Naive thymus-derived CD4-positive, alpha-beta T cell (primary cell): ENCODE measurements at regions not wholly inside any gene's neighbourhood (a gene's known extent, or its start where the extent isn't known, plus 50 kb on each side); places are given as distances from the start of the nearest gene placed in this dataset.
"Not testable (repeated sequence)": the region's sequence is repeated elsewhere in the genome, so short reads cannot be mapped to it uniquely, and the experiment has no call there.

Experiments used
- ATAC-seq: fragments of 150-1000 bp; cut with Tn5 transposase; 2 replicates; pipeline ENCODE4 v1.10.0; 2021; ENCODE audit warnings: mild to moderate bottlenecking, moderate library complexity
- CTCF ChIA-PET: fragments of 350-600 bp; sonication (Branson Sonifier 250); formaldehyde crosslinking; loops from one replicate; lab custom pipeline; 2021; ENCODE audit warnings: antibody characterized with exemption; lab: Charles Lee
- POLR2A ChIA-PET: fragments of 350-600 bp; sonication (Branson Sonifier 250); formaldehyde crosslinking; loops from one replicate; lab custom pipeline; 2021; ENCODE audit warnings: antibody characterized with exemption, inconsistent platforms; lab: Charles Lee
- DNase-seq, 9 donors: peaks; one replicate each; pipeline versions ENCODE4 v3.0.0 to v3.0.0-alpha.2; 2020 to 2022; ENCODE audit warnings: mixed read lengths in 1 of 9
- H3K27ac ChIP-seq: one replicate; pipeline ENCODE4 v1.7.0; 2013; ENCODE audit warnings: mild to moderate bottlenecking, low read depth, low read length, moderate library complexity
- H3K27me3 ChIP-seq, 2 donors: one replicate each; pipeline ENCODE4 v1.7.0; 2013; ENCODE audit warnings: low read length in 2 of 2, mild to moderate bottlenecking in 2 of 2, moderate library complexity in 2 of 2; ENCODE audit not compliant: control insufficient read depth in 2 of 2, insufficient read depth in 2 of 2
- H3K36me3 ChIP-seq, 3 experiments: 1 replicate in 2 of 3; 2 replicates in 1 of 3; pipeline ENCODE4 v1.7.0; 2013; ENCODE audit warnings: low read length in 3 of 3, mild to moderate bottlenecking in 3 of 3, moderate library complexity in 1 of 3; ENCODE audit not compliant: insufficient read depth in 3 of 3, control insufficient read depth in 2 of 3
- H3K4me1 ChIP-seq, 2 donors: one replicate each; pipeline ENCODE4 v1.7.0; 2013; ENCODE audit warnings: low read length in 2 of 2, mild to moderate bottlenecking in 2 of 2, moderate library complexity in 1 of 2; ENCODE audit not compliant: control insufficient read depth in 2 of 2, insufficient read depth in 2 of 2
- H3K4me3 ChIP-seq: 2 replicates; pipeline ENCODE4 v1.7.0; 2013; ENCODE audit warnings: mild to moderate bottlenecking, low read length
- H3K9me3 ChIP-seq, 3 experiments: 1 replicate in 2 of 3; 2 replicates in 1 of 3; pipeline ENCODE4 v1.7.0; 2013; ENCODE audit warnings: low read length in 3 of 3; ENCODE audit not compliant: control insufficient read depth in 2 of 3
- H3K27ac Mint-ChIP-seq, 9 donors: one replicate each; pipeline ENCODE4 v1.8.0; 2020 to 2022; ENCODE audit warnings: mixed read lengths in 9 of 9, mild to moderate bottlenecking in 8 of 9, moderate library complexity in 5 of 9, inconsistent platforms in 2 of 9
- H3K27me3 Mint-ChIP-seq, 5 donors: one replicate each; pipeline ENCODE4 v1.8.0; 2021 to 2022; ENCODE audit warnings: mixed read lengths in 5 of 5, mild to moderate bottlenecking in 1 of 5
- H3K36me3 Mint-ChIP-seq, 5 donors: one replicate each; pipeline ENCODE4 v1.8.0; 2020 to 2022; ENCODE audit warnings: mixed read lengths in 5 of 5, mild to moderate bottlenecking in 3 of 5, inconsistent platforms in 1 of 5
- H3K4me1 Mint-ChIP-seq, 7 donors: one replicate each; pipeline ENCODE4 v1.8.0; 2020 to 2022; ENCODE audit warnings: mixed read lengths in 7 of 7, mild to moderate bottlenecking in 3 of 7, inconsistent platforms in 1 of 7
- H3K4me3 Mint-ChIP-seq, 10 donors: one replicate each; pipeline ENCODE4 v1.8.0; 2020 to 2022; ENCODE audit warnings: mild to moderate bottlenecking in 10 of 10, mixed read lengths in 10 of 10, moderate library complexity in 6 of 10, inconsistent platforms in 2 of 10
- H3K9me3 Mint-ChIP-seq, 11 donors: one replicate each; pipeline ENCODE4 v1.8.0; 2020 to 2022; ENCODE audit warnings: mixed read lengths in 11 of 11, mild to moderate bottlenecking in 4 of 11, inconsistent platforms in 1 of 11, moderate library complexity in 1 of 11
- intact Hi-C, 2 donors: fragments of 100-400 bp; cut with micrococcal nuclease; formaldehyde crosslinking; loops; one replicate each; pipeline ENCODE4 v1.15.1; 2023

- H3K36me3 ChIP-seq, intact Hi-C loops, H3K9me3 ChIP-seq, H3K4me1 ChIP-seq, H3K27me3 Mint-ChIP-seq, ATAC-seq, H3K4me1 Mint-ChIP-seq, H3K4me3 ChIP-seq, DNase-seq, H3K36me3 Mint-ChIP-seq, POLR2A ChIA-PET, H3K4me3 Mint-ChIP-seq, H3K27ac Mint-ChIP-seq, H3K27me3 ChIP-seq, H3K27ac ChIP-seq, CTCF ChIA-PET: not testable (repeated sequence)
- H3K9me3 Mint-ChIP-seq: peaks cover 0 to 16% (median 5%) of the 10 kb centered on the region in 11 donors
Observed at GRCh38 chr13:19072956-19073706, 108.5 kb downstream of the TUBA3C start.

DNA sequence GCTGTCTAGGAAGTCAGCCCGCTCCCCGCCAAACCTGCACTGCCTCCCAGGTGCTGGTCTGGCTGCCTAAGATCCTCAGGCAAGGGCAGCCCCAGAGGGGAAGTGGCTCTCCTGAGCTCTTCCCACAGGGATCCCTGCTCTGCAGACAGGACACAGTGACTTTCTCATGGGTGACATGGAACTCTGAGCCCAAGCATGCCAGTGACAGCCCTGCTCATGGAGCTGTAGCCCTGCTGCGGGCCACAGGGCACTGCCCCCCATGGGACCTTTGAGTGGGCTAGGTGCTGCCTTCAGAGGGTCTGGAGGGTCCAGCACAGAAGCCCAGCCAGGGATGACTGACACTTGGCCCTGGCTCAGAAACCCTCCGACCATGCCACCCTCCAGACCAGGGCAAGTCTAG, 109.1 kb downstream of the TUBA3C start:
- Mint-ChIP-seq H3K27ac (no peak overlapping the region), H3K4me3 (no peak overlapping the region), H3K4me1 (no peaks in the 10 kb centered on the region), H3K36me3 (no peaks in the 10 kb centered on the region), H3K9me3 (peaks cover 0 to 13% (median 5%) of the 10 kb centered on the region in 11 donors), H3K27me3 (peaks cover 0 to 5% (median 0%) of the 10 kb centered on the region in 5 donors)
- ChIA-PET CTCF (no interaction called here), POLR2A (no interaction called here)
- DNase-seq (no peak), ATAC-seq (no peak)
- intact Hi-C loops: no loop called here
- Histone ChIP-seq H3K9me3 (peaks cover 0 to 7% (median 0%) of the 10 kb centered on the region in 3 experiments), H3K27me3 (no peaks in the 10 kb centered on the region), H3K36me3 (no peaks in the 10 kb centered on the region), H3K4me3 (no peak overlapping the region), H3K4me1 (no peaks in the 10 kb centered on the region), H3K27ac (no peak overlapping the region)

- peaks cover 0 to 7% (median 0%) of the 10 kb centered on the region in 3 experiments for H3K9me3 ChIP-seq
- H3K4me1 ChIP-seq: no peaks in the 10 kb centered on the region
- H3K36me3 ChIP-seq: no peaks in the 10 kb centered on the region
- ATAC-seq: no peak
- DNase-seq: no peak
- Mint-ChIP-seq H3K36me3 (no peaks in the 10 kb centered on the region), H3K4me3 (no peak overlapping the region), H3K4me1 (no peaks in the 10 kb centered on the region), H3K27me3 (peaks cover 0 to 5% (median 0%) of the 10 kb centered on the region in 5 donors), H3K9me3 (peaks cover 0 to 10% (median 5%) of the 10 kb centered on the region in 11 donors), H3K27ac (no peak overlapping the region)
- H3K4me3 ChIP-seq: no peak overlapping the region
- intact Hi-C loops: no loop called here
- POLR2A ChIA-PET: no interaction called here
- CTCF ChIA-PET: interaction anchor here (0.5 kb wide), 1 partner anchor 16 kb away, joined by 3 read pairs; no protein-coding TSS in a partner anchor
- H3K27ac ChIP-seq: no peak overlapping the region
- no peaks in the 10 kb centered on the region for H3K27me3 ChIP-seq
Observed at GRCh38 chr13:19071161-19071936, 110.3 kb downstream of the TUBA3C start.

DNA sequence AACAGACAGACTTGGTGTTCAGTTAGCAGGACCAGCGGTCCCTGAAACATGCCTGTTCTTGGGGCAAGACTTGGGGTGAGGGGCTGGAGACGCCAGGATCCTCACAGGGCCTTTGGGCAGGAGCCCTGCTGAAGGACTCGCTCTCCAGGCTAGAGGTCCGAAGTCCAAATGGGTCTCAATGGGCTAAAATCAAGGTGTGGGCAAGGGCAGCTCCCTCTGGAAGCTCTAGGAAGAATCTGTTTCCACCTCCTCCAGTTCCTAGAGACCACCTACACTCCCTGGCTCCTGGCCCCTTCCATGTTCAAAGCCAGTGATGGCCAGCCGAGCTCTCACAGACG, 111.3 kb downstream of the TUBA3C start:
- no peaks in the 10 kb centered on the region for H3K36me3 ChIP-seq
- no peak overlapping the region for H3K27ac Mint-ChIP-seq
- H3K4me1 Mint-ChIP-seq: no peaks in the 10 kb centered on the region
- no peaks in the 10 kb centered on the region for H3K4me1 ChIP-seq
- peaks cover 0 to 7% (median 0%) of the 10 kb centered on the region in 3 experiments for H3K9me3 ChIP-seq
- peaks cover 0 to 12% (median 5%) of the 10 kb centered on the region in 11 donors for H3K9me3 Mint-ChIP-seq
- no peak overlapping the region for H3K4me3 ChIP-seq
- DNase-seq (no peak), ATAC-seq (no peak)
- no peaks in the 10 kb centered on the region for H3K27me3 ChIP-seq
- H3K36me3 Mint-ChIP-seq: no peaks in the 10 kb centered on the region
- ChIA-PET POLR2A (no interaction called here), CTCF (no interaction called here)
- H3K27ac ChIP-seq: no peak overlapping the region
- intact Hi-C loops: no loop called here
- peaks cover 0 to 5% (median 0%) of the 10 kb centered on the region in 5 donors for H3K27me3 Mint-ChIP-seq
- H3K4me3 Mint-ChIP-seq: no peak overlapping the region

GRCh38 chr13:19069684-19070397, 111.8 kb downstream of the TUBA3C start:
- POLR2A ChIA-PET: no interaction called here

GRCh38 chr13:19068691-19069090, 112.9 kb downstream of the TUBA3C start:
- DNase-seq: no peak
- H3K4me3 ChIP-seq: no peak overlapping the region
- ATAC-seq: no peak
- Mint-ChIP-seq H3K4me1 (no peaks in the 10 kb centered on the region), H3K36me3 (peaks cover 0 to 5% (median 0%) of the 10 kb centered on the region in 5 donors), H3K27ac (no peak overlapping the region), H3K9me3 (peaks cover 4 to 16% (median 10%) of the 10 kb centered on the region in 11 donors), H3K27me3 (no peaks in the 10 kb centered on the region), H3K4me3 (no peak overlapping the region)
- no peaks in the 10 kb centered on the region for H3K4me1 ChIP-seq
- H3K36me3 ChIP-seq: no peaks in the 10 kb centered on the region
- POLR2A ChIA-PET: no interaction called here
- CTCF ChIA-PET: no interaction called here
- intact Hi-C loops: no loop called here
- H3K27me3 ChIP-seq: no peaks in the 10 kb centered on the region
- peaks cover 0 to 12% (median 0%) of the 10 kb centered on the region in 3 experiments for H3K9me3 ChIP-seq
- H3K27ac ChIP-seq: no peak overlapping the region

More at GRCh38 chr13:19069684-19070397, 111.8 kb downstream of the TUBA3C start:
- peak; percentile 20 for ATAC-seq
- Mint-ChIP-seq H3K36me3 (no peaks in the 10 kb centered on the region), H3K9me3 (peaks cover under 1 to 12% (median 5%) of the 10 kb centered on the region in 11 donors), H3K4me1 (no peaks in the 10 kb centered on the region), H3K27ac (no peak overlapping the region), H3K27me3 (peaks cover 0 to 5% (median 0%) of the 10 kb centered on the region in 5 donors), H3K4me3 (no peak overlapping the region)
- Histone ChIP-seq H3K4me3 (no peak overlapping the region), H3K9me3 (peaks cover 0 to 7% (median 0%) of the 10 kb centered on the region in 3 experiments), H3K27me3 (no peaks in the 10 kb centered on the region), H3K27ac (no peak overlapping the region), H3K4me1 (no peaks in the 10 kb centered on the region), H3K36me3 (no peaks in the 10 kb centered on the region)
- DNase-seq: no peak
- CTCF ChIA-PET: no interaction called here
- intact Hi-C loops: no loop called here
